C4-2B (cell line): ENCODE measurements at regions not wholly inside any gene's neighbourhood (a gene's known extent, or its start where the extent isn't known, plus 50 kb on each side); places are given as distances from the start of the nearest gene placed in this dataset.

Source experiments
- H3K27ac ChIP-seq: fragments of 450-650 bp; 2 replicates; pipeline ENCODE4 v1.5.1; 2017
- ZFX ChIP-seq: fragments of 450-650 bp; IDR thresholded peaks from 2 replicates; pipeline ENCODE4 v1.6.1; 2017
- TF ChIP-seq, protein P1 (sequence below): fragments of 450-650 bp; conservative IDR thresholded peaks from 2 replicates; pipeline ENCODE4 v1.5.1; 2017; ENCODE audit warnings: mild to moderate bottlenecking

DNA sequence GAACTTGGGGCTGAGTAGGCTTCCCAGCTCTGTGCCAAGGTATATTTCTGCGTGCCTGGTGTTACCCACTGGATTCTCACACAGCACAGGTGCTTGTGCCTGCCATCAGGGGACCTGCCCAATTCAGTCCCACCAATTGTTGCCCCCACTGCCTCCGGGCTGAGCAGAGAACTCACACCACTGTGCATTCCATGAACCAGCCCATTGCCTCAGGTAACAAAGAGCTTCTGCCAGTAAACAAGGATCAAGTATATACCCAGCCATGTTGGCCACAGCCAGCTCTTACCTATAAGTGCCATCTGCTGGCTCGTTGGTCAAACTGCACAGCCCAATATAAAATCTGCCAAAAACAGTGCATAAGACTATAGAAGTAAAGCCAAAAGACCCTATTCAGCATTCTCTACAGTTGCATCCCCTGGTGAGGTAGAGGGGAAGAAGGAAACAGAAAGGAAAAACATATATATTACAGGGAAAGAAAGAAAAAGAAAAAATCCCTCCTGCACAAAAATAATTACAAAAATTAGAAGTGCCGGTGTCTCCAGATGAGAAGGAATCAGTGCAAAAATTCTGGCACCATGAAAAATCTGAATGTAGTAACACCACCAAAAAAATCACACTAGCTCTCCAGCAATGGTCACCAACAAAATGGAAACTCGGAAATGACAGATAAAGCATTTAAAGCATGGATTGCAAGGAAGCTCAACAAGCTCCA is 241.4 kb downstream of the IBTK start:
- no peak overlapping the region for H3K27ac ChIP-seq
- TF ChIP-seq, protein P1, sequence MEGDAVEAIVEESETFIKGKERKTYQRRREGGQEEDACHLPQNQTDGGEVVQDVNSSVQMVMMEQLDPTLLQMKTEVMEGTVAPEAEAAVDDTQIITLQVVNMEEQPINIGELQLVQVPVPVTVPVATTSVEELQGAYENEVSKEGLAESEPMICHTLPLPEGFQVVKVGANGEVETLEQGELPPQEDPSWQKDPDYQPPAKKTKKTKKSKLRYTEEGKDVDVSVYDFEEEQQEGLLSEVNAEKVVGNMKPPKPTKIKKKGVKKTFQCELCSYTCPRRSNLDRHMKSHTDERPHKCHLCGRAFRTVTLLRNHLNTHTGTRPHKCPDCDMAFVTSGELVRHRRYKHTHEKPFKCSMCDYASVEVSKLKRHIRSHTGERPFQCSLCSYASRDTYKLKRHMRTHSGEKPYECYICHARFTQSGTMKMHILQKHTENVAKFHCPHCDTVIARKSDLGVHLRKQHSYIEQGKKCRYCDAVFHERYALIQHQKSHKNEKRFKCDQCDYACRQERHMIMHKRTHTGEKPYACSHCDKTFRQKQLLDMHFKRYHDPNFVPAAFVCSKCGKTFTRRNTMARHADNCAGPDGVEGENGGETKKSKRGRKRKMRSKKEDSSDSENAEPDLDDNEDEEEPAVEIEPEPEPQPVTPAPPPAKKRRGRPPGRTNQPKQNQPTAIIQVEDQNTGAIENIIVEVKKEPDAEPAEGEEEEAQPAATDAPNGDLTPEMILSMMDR, result peak; percentile 77
- TF ChIP-seq ZFX, result no peak

DNA sequence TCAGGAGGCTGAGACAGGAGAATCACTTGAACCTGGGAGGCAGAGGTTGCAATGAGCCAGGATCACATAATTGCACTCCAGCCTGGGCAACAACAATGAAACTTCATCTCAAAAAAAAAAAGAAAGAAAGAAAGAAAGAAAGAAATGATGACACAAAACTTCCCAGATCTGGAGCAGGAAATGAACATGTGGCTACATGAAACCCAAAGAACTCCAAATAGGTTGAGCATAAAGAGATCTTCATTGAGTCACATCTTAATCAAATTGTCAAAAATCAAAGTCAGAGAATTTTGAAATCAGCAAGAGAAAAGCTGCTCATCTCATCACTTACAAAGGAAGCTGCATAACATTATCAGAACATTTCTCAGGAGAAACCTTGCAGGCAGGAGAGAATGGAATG is 247.0 kb downstream of the IBTK start:
- H3K27ac ChIP-seq, result no peak overlapping the region
- no peak for TF ChIP-seq ZFX
- TF ChIP-seq, protein P1, result no peak

DNA sequence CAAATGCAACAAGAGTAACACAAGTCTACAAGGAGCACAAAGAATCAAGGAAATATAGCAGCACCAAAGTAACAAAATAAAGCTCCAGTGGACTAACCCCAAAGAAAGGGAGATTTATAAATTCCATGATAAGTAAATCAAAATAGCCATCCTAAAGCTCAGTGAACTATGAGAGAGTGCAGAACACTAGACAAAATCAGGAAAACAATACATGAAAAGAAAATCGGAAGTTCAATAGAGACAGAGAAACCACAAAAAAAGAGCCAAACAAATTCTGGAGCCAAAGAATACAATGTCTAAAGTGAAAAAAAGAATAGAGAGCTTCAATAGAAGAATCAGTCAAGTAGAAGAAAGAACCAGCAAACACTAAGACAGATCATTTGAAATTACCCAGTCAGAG is 247.3 kb upstream of the TENT5A start:
- TF ChIP-seq, protein P1, result no peak
- TF ChIP-seq ZFX, result no peak
- H3K27ac ChIP-seq, result no peak overlapping the region

DNA sequence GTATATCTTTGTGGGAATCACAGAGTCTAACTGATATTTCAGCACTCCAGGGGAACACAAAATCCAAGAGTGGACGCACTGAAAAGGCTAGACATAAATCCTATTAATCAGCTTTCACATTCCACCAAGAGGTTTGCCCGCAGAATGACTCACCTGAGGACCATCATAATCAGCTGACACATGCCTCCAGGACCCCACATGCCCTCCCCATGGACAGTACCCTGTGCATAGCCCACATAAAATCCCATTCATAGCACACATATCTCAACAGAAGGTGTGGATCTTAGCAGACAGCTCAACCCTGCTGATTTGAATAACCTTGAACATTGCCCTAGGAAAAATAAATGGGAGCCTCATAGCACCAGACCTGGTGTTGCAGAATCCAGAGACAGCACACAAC is 246.8 kb upstream of the TENT5A start:
- TF ChIP-seq, protein P1, result no peak
- no peak for TF ChIP-seq ZFX

DNA sequence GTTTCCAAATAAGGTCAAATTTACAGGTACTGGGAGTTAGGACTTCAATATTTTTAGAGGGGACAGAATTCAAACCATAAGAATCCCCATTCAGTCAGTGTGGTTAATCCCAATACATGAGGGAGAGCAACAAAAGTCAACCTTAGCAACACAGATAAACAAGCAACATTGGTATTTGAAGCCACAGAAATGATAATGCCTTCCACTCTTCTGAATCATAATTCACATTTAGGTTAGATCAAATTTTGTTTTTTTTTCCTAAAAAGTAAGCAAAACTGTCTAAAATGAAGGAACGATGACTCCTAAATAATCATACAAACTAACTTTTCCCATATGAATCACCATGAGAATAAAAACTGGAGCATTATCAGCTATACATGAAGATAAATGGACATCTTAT is 246.0 kb upstream of the TENT5A start:
- no peak overlapping the region for H3K27ac ChIP-seq
- TF ChIP-seq ZFX, result no peak
- TF ChIP-seq, protein P1, result no peak

More for the DNA sequence above, 246.8 kb upstream of the TENT5A start:
- no peak overlapping the region for H3K27ac ChIP-seq

DNA sequence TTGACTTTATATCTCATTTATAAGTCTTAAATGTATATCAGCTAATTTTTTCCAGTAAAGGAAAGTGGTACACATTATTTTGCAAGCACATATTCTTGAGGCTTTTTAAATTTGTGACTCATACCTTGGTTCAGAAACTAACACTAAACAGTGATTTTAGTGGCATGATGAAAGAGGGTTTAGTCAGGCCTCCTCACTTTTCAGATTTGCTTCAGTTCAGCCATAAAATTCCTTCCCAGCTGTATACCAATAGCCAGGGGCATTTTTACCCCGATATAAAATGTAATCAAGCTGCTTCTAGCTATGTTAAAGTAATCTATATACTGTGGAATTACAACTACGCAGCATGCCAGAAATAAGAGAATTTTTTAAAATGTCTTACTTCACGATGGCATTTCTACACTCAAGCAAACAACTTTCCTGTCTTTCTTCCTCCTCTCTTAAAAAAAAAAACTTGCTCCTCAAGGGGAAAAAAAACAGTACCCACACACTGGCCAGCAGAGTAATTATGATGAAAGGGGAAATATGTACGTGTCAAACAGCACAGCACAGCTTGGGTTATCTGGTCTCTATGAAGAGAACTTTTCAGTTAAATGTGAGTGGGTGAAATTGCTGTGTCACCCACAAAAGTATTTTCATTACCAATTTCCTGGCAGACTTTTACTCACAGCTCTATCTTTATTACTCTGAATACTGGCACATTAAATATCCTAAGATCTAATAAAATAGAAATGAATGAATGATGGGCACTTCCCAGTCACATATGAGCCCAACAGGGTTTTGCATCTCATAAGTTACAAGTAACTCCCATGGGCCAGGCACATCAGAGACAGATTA is 244.8 kb upstream of the TENT5A start:
- no peak overlapping the region for H3K27ac ChIP-seq
- TF ChIP-seq, protein P1, result no peak
- no peak for TF ChIP-seq ZFX

DNA sequence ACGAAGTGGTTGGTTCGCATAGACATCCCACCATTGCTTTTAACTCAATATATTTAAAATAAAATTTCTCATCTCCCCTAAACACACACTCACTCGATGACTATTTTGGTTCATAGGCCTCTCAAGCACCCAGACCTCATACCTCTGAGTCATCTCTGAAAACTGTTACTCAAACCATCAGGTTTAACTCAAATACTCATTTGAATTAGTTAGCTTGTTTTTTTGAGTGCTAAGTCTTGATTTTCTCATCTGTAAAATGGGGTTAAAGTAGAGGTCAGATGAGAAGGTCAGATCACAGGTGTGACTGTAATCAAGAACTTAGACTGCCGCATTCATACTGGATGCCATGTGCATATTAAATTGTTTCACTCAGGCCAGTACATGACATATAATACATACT is 243.9 kb upstream of the TENT5A start:
- no peak for TF ChIP-seq ZFX
- TF ChIP-seq, protein P1, result no peak
- H3K27ac ChIP-seq, result no peak overlapping the region
